Spinal cord (tissue), 9 donors: ENCODE measurements at regions not wholly inside any gene's neighbourhood (a gene's known extent, or its start where the extent isn't known, plus 50 kb on each side); places are given as distances from the start of the nearest gene placed in this dataset.

ENCODE experiments used
- DNase-seq, 6 donors: peaks; one replicate each; pipeline versions ENCODE4 v3.0.0 to v3.0.0-alpha.2; 2013 to 2015; ENCODE audit warnings: low spot score in 6 of 6, low read depth in 4 of 6
- H3K27ac ChIP-seq: one replicate; pipeline ENCODE4 v1.5.1; 2013; ENCODE audit warnings: low read depth, low read length, control low read depth
- H3K27me3 ChIP-seq: one replicate; pipeline ENCODE4 v1.6.1; 2013; ENCODE audit warnings: low read length; ENCODE audit not compliant: control insufficient read depth, insufficient read depth
- H3K36me3 ChIP-seq: one replicate; pipeline ENCODE4 v1.6.1; 2013; ENCODE audit warnings: low read length; ENCODE audit not compliant: control insufficient read depth, insufficient read depth
- H3K4me1 ChIP-seq: one replicate; pipeline ENCODE4 v1.6.1; 2013; ENCODE audit warnings: low read length; ENCODE audit not compliant: control insufficient read depth, insufficient read depth
- H3K4me3 ChIP-seq: one replicate; pipeline ENCODE4 v1.5.1; 2013; ENCODE audit warnings: low read depth, low read length, control low read depth
- H3K9me3 ChIP-seq: one replicate; pipeline ENCODE4 v1.6.1; 2013; ENCODE audit warnings: low read length; ENCODE audit not compliant: control insufficient read depth, insufficient read depth
- WGBS: methylation state at CpG from one replicate; pipeline ENCODE4 v1.1.5; 2013; ENCODE audit warnings: missing lambda C conversion rate; ENCODE audit not compliant: insufficient coverage; 5-methylcytosine and 5-hydroxymethylcytosine counted together
- donor health status: healthy.

- Histone ChIP-seq H3K36me3 (no peaks in the 10 kb centered on the region), H3K4me3 (no peak overlapping the region), H3K9me3 (no peaks in the 10 kb centered on the region), H3K27me3 (no peaks in the 10 kb centered on the region), H3K27ac (no peak overlapping the region), H3K4me1 (no peaks in the 10 kb centered on the region)
- 25% methylated on average over 1 of the region's 3 CpGs for WGBS
- DNase-seq: peak in 2 of 6 donors; percentile 16 to 23
Observed at GRCh38 chr16:59161679-59162078, 427.6 kb upstream of the GOT2 start.

GRCh38 chr16:59154295-59154694, 420.2 kb upstream of the GOT2 start:
- Histone ChIP-seq H3K9me3 (no peaks in the 10 kb centered on the region), H3K36me3 (no peaks in the 10 kb centered on the region), H3K27ac (no peak overlapping the region), H3K4me1 (no peaks in the 10 kb centered on the region), H3K4me3 (no peak overlapping the region), H3K27me3 (no peaks in the 10 kb centered on the region)
- WGBS: no CpG with 5 or more reads among the region's 1 CpG
- no peak for DNase-seq

GRCh38 chr16:59148769-59149155, 414.6 kb upstream of the GOT2 start:
- DNase-seq: no peak

GRCh38 chr16:59148056-59148768, 414.1 kb upstream of the GOT2 start:
- no peaks in the 10 kb centered on the region for H3K36me3 ChIP-seq
- 60% methylated on average over 6 of the region's 8 CpGs for WGBS
- H3K9me3 ChIP-seq: no peaks in the 10 kb centered on the region
- no peaks in the 10 kb centered on the region for H3K4me1 ChIP-seq
- H3K4me3 ChIP-seq: no peak overlapping the region
- no peaks in the 10 kb centered on the region for H3K27me3 ChIP-seq
- DNase-seq: peak in 1 of 6 donors; percentile 47
- no peak overlapping the region for H3K27ac ChIP-seq

More at GRCh38 chr16:59148769-59149155, 414.6 kb upstream of the GOT2 start:
- Histone ChIP-seq H3K27ac (no peak overlapping the region), H3K36me3 (no peaks in the 10 kb centered on the region), H3K4me3 (no peak overlapping the region), H3K27me3 (no peaks in the 10 kb centered on the region), H3K9me3 (no peaks in the 10 kb centered on the region), H3K4me1 (no peaks in the 10 kb centered on the region)
- WGBS: 71% methylated on average over 2 of the region's 2 CpGs

- Histone ChIP-seq H3K4me3 (no peak overlapping the region), H3K9me3 (no peaks in the 10 kb centered on the region), H3K36me3 (no peaks in the 10 kb centered on the region), H3K27me3 (no peaks in the 10 kb centered on the region), H3K4me1 (no peaks in the 10 kb centered on the region), H3K27ac (no peak overlapping the region)
- DNase-seq: no peak
- 100% methylated on average over 1 of the region's 3 CpGs for WGBS
Observed at GRCh38 chr16:59146140-59146539, 412.0 kb upstream of the GOT2 start.

- Histone ChIP-seq H3K9me3 (no peaks in the 10 kb centered on the region), H3K4me1 (no peaks in the 10 kb centered on the region), H3K27ac (no peak overlapping the region), H3K27me3 (no peaks in the 10 kb centered on the region), H3K4me3 (no peak overlapping the region), H3K36me3 (no peaks in the 10 kb centered on the region)
- WGBS: no CpG with 5 or more reads among the region's 2 CpGs
- DNase-seq: peak in 2 of 6 donors; percentile 65 to 90
Observed at GRCh38 chr16:59144841-59145240, 410.7 kb upstream of the GOT2 start.

- Histone ChIP-seq H3K36me3 (no peaks in the 10 kb centered on the region), H3K27me3 (no peaks in the 10 kb centered on the region), H3K9me3 (no peaks in the 10 kb centered on the region), H3K4me3 (no peak overlapping the region), H3K4me1 (no peaks in the 10 kb centered on the region), H3K27ac (no peak overlapping the region)
- 0% methylated on average over 1 of the region's 1 CpG for WGBS
- DNase-seq: peak in 1 of 6 donors; percentile 48
Observed at GRCh38 chr16:59144326-59144725, 410.2 kb upstream of the GOT2 start.

GRCh38 chr16:59126486-59126885, 392.4 kb upstream of the GOT2 start:
- Histone ChIP-seq H3K27me3 (no peaks in the 10 kb centered on the region), H3K9me3 (peaks cover 1% of the 10 kb centered on the region), H3K4me1 (no peaks in the 10 kb centered on the region), H3K27ac (no peak overlapping the region), H3K36me3 (no peaks in the 10 kb centered on the region), H3K4me3 (no peak overlapping the region)
- DNase-seq: peak in 1 of 6 donors; percentile 15
- WGBS: no CpG with 5 or more reads among the region's 1 CpG

GRCh38 chr16:59124056-59124455, 389.9 kb upstream of the GOT2 start:
- WGBS: no CpG with 5 or more reads among the region's 2 CpGs
- H3K27me3 ChIP-seq: no peaks in the 10 kb centered on the region
- H3K4me1 ChIP-seq: no peaks in the 10 kb centered on the region
- no peak overlapping the region for H3K4me3 ChIP-seq
- H3K36me3 ChIP-seq: no peaks in the 10 kb centered on the region
- H3K27ac ChIP-seq: no peak overlapping the region
- no peak for DNase-seq
- H3K9me3 ChIP-seq: no peaks in the 10 kb centered on the region

- Histone ChIP-seq H3K27ac (no peak overlapping the region), H3K4me1 (no peaks in the 10 kb centered on the region), H3K36me3 (no peaks in the 10 kb centered on the region), H3K9me3 (no peaks in the 10 kb centered on the region), H3K27me3 (no peaks in the 10 kb centered on the region), H3K4me3 (no peak overlapping the region)
- peak in 1 of 6 donors; percentile 46 for DNase-seq
- WGBS: no CpG with 5 or more reads among the region's 1 CpG
Observed at GRCh38 chr16:59123479-59123878, 389.4 kb upstream of the GOT2 start.
